Mesothelial cell of epicardium (in vitro differentiated cells): ENCODE measurements at regions not wholly inside any gene's neighbourhood (a gene's known extent, or its start where the extent isn't known, plus 50 kb on each side); places are given as distances from the start of the nearest gene placed in this dataset.

Experiments
- DNase-seq, 2 experiments: peaks; one replicate each; pipeline ENCODE4 v3.0.0; 2021; ENCODE audit warnings: low spot score in 2 of 2; ENCODE audit not compliant: unreplicated experiment in 2 of 2
- H3K27ac Mint-ChIP-seq: 2 replicates; pipeline ENCODE4 v1.8.0; 2021; ENCODE audit warnings: mixed read lengths
- H3K27me3 Mint-ChIP-seq: 2 replicates; pipeline ENCODE4 v1.8.0; 2021; ENCODE audit warnings: low read depth, mixed read lengths
- H3K36me3 Mint-ChIP-seq: 2 replicates; pipeline ENCODE4 v1.8.0; 2021; ENCODE audit warnings: mixed read lengths
- H3K4me1 Mint-ChIP-seq: 2 replicates; pipeline ENCODE4 v1.8.0; 2021; ENCODE audit warnings: mixed read lengths
- H3K4me3 Mint-ChIP-seq: 2 replicates; pipeline ENCODE4 v1.8.0; 2021; ENCODE audit warnings: mild to moderate bottlenecking, moderate library complexity, mixed read lengths
- H3K9me3 Mint-ChIP-seq: 2 replicates; pipeline ENCODE4 v1.8.0; 2021; ENCODE audit warnings: mixed read lengths
- TF ChIP-seq, protein P1 (sequence below): fragments of 200-600 bp; sonication (generic); IDR thresholded peaks from one replicate; pipeline ENCODE4 v1.5.0; 2021; ENCODE audit warnings: antibody characterized with exemption; ENCODE audit not compliant: unreplicated experiment

GRCh38 chr2:220937245-220937644 is 634.9 kb downstream of the EPHA4 start:
- TF ChIP-seq, protein P1, sequence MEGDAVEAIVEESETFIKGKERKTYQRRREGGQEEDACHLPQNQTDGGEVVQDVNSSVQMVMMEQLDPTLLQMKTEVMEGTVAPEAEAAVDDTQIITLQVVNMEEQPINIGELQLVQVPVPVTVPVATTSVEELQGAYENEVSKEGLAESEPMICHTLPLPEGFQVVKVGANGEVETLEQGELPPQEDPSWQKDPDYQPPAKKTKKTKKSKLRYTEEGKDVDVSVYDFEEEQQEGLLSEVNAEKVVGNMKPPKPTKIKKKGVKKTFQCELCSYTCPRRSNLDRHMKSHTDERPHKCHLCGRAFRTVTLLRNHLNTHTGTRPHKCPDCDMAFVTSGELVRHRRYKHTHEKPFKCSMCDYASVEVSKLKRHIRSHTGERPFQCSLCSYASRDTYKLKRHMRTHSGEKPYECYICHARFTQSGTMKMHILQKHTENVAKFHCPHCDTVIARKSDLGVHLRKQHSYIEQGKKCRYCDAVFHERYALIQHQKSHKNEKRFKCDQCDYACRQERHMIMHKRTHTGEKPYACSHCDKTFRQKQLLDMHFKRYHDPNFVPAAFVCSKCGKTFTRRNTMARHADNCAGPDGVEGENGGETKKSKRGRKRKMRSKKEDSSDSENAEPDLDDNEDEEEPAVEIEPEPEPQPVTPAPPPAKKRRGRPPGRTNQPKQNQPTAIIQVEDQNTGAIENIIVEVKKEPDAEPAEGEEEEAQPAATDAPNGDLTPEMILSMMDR: no peak
- Mint-ChIP-seq H3K9me3 (peaks cover 8% of the 10 kb centered on the region), H3K27me3 (no peaks in the 10 kb centered on the region), H3K4me3 (no peak overlapping the region), H3K4me1 (peaks cover 4% of the 10 kb centered on the region), H3K36me3 (no peaks in the 10 kb centered on the region), H3K27ac (no peak overlapping the region)
- no peak for DNase-seq

DNA sequence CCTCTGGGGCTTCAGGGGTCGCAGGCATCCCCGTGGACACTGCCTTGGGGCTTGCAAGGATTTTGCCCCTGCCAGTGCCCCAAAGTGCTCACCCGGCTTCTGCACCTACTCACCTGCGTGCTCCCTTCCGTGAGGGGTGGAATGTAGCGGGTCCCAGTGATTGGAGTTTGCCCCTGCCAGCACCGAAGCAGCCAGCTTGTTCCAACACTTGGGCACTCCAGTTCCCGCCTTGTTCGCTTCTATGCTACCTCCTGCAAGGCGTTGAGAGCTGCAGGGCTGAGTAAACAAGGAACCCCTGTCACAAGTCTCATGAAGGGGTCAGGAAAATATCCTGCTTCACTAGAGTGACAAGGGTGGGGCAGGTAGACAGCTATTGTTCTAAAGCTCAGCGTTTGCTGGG is 631.5 kb downstream of the EPHA4 start:
- H3K27me3 Mint-ChIP-seq: peaks cover 3% of the 10 kb centered on the region
- TF ChIP-seq, protein P1: no peak
- H3K4me1 Mint-ChIP-seq: peaks cover 4% of the 10 kb centered on the region
- H3K4me3 Mint-ChIP-seq: no peak overlapping the region
- H3K9me3 Mint-ChIP-seq: peaks cover 8% of the 10 kb centered on the region
- no peak overlapping the region for H3K27ac Mint-ChIP-seq
- no peaks in the 10 kb centered on the region for H3K36me3 Mint-ChIP-seq
- no peak for DNase-seq

DNA sequence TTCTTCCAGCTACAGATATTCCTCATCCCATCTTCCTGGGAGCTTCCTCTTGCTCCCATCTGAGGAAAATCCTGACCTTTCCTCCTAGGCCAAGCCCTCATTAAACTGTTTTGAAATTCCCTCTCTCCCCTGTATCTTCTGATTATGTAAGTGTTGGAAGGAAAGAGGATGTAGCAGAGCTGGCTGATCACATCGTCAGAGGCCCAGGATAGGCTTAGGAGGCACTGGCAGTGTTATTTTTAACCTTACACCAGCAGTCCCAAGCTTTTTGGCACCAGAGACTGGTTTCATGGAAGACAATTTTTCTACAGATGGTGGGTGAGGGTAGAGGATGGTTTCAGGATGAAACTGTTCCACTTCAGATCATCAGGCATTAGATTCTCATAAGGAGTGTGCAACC is 630.4 kb downstream of the EPHA4 start:
- no peak overlapping the region for H3K27ac Mint-ChIP-seq
- peaks cover 8% of the 10 kb centered on the region for H3K9me3 Mint-ChIP-seq
- TF ChIP-seq, protein P1: no peak
- H3K36me3 Mint-ChIP-seq: no peaks in the 10 kb centered on the region
- H3K4me3 Mint-ChIP-seq: no peak overlapping the region
- peaks cover 4% of the 10 kb centered on the region for H3K4me1 Mint-ChIP-seq
- H3K27me3 Mint-ChIP-seq: peaks cover 3% of the 10 kb centered on the region
- DNase-seq: no peak

DNA sequence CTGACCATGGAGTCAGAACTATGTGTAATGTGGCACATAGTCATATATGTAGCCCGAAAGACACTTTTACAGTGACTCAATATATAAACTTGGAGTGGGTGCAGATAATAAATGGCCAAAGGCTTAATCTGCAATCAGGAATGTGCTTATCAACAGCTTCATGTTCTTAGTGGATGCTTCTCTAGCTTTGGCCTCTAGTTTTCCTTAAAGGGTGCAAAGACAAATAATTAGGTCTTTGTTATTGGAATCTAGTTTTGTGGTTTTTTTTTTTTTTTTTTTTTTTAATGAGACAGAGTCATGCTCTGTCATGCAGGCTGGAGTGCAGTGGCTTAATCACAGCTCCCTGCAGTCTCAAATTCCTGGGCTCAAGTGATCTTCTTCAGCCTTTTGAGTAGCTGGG is 625.6 kb downstream of the EPHA4 start:
- TF ChIP-seq, protein P1: no peak
- no peak overlapping the region for H3K4me3 Mint-ChIP-seq
- H3K27me3 Mint-ChIP-seq: peaks cover 3% of the 10 kb centered on the region
- no peaks in the 10 kb centered on the region for H3K36me3 Mint-ChIP-seq
- peaks cover 11% of the 10 kb centered on the region for H3K4me1 Mint-ChIP-seq
- peaks cover 3% of the 10 kb centered on the region for H3K9me3 Mint-ChIP-seq
- no peak for DNase-seq
- no peak overlapping the region for H3K27ac Mint-ChIP-seq

DNA sequence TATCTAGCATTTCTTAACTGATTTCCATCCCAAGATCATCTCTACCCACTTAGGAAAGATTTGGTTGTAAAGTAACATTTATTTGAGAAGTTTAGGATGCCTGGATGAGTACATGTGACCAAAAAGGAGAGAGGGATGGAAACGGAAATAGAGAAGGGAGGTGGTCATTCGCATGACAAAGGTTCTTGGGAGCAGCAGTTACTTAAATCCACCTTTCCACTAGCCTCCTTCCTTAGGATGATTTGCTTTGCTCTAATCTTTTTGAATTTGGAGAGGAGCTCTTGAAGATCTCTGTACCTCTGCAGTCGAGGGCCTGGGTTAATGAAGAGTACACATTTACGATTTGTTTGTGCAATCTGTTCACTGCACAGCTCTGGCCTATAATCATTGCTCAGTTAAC is 623.5 kb downstream of the EPHA4 start:
- Mint-ChIP-seq H3K27me3 (peaks cover 3% of the 10 kb centered on the region), H3K36me3 (peaks cover 2% of the 10 kb centered on the region), H3K9me3 (peaks cover 5% of the 10 kb centered on the region), H3K4me1 (peaks cover 11% of the 10 kb centered on the region), H3K27ac (no peak overlapping the region), H3K4me3 (no peak overlapping the region)
- no peak for DNase-seq
- TF ChIP-seq, protein P1: no peak

DNA sequence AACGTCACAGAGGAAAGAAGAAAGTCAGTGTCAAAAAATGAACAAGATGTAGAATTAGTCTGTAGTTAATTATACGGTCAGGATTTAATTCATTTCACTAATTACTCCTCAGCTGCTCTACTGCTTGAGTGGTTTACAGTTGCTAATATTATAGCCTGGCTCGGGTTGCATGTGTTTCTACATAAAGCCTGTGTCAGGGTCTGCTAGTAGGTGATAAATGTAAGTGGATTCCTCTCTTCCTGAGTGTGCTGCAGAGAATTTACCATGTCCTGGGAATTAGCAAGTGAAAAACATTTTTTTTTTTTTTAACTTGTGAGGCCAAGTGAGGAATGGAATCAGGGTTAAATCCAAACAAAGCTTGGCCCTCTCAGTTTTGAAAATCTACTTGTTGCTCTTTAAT is 622.6 kb downstream of the EPHA4 start:
- TF ChIP-seq, protein P1: no peak
- H3K27me3 Mint-ChIP-seq: peaks cover 3% of the 10 kb centered on the region
- H3K4me3 Mint-ChIP-seq: no peak overlapping the region
- no peak for DNase-seq
- no peak overlapping the region for H3K27ac Mint-ChIP-seq
- peaks cover 2% of the 10 kb centered on the region for H3K36me3 Mint-ChIP-seq
- peaks cover 7% of the 10 kb centered on the region for H3K9me3 Mint-ChIP-seq
- peaks cover 11% of the 10 kb centered on the region for H3K4me1 Mint-ChIP-seq
